ENCODE measurements at regions not wholly inside any gene's neighbourhood (a gene's known extent, or its start where the extent isn't known, plus 50 kb on each side); places are given as distances from the start of the nearest gene placed in this dataset.

- Mint-ChIP-seq H3K36me3 (ENCODE audit: low read depth) (no peaks in the 10 kb centered on the region), H3K4me1 (ENCODE audit: low read depth) (no peaks in the 10 kb centered on the region), H3K4me3 (no peak overlapping the region), H3K27me3 (ENCODE audit: insufficient read depth) (no peaks in the 10 kb centered on the region), H3K27ac (no peak overlapping the region), H3K9me3 (peaks cover 40% of the 10 kb centered on the region)
- no peak for TF ChIP-seq CTCF (IDR thresholded peaks at IDR 0.05)
- DNase-seq, result no peak
These were observed 640.2 kb downstream of the STK39 start for GRCh38 chr2:167607211-167607610.

- no peak for DNase-seq
- no peak for TF ChIP-seq CTCF (IDR thresholded peaks at IDR 0.05)
- Mint-ChIP-seq H3K36me3 (ENCODE audit: low read depth) (no peaks in the 10 kb centered on the region), H3K9me3 (peaks cover 48% of the 10 kb centered on the region), H3K4me3 (no peak overlapping the region), H3K27ac (no peak overlapping the region), H3K4me1 (ENCODE audit: low read depth) (no peaks in the 10 kb centered on the region), H3K27me3 (ENCODE audit: insufficient read depth) (no peaks in the 10 kb centered on the region)
These were observed 645.3 kb downstream of the STK39 start for GRCh38 chr2:167602122-167602521.

GRCh38 chr2:167599219-167599618 lies 648.2 kb downstream of the STK39 start:
- no peaks in the 10 kb centered on the region for H3K4me1 Mint-ChIP-seq (ENCODE audit: low read depth)
- no peak overlapping the region for H3K27ac Mint-ChIP-seq
- TF ChIP-seq CTCF (IDR thresholded peaks at IDR 0.05), result no peak
- no peak for DNase-seq
- no peaks in the 10 kb centered on the region for H3K27me3 Mint-ChIP-seq (ENCODE audit: insufficient read depth)
- H3K36me3 Mint-ChIP-seq (ENCODE audit: low read depth), result no peaks in the 10 kb centered on the region
- H3K4me3 Mint-ChIP-seq, result no peak overlapping the region
- H3K9me3 Mint-ChIP-seq, result peaks cover 56% of the 10 kb centered on the region

- peaks cover 45% of the 10 kb centered on the region for H3K9me3 Mint-ChIP-seq
- no peaks in the 10 kb centered on the region for H3K36me3 Mint-ChIP-seq (ENCODE audit: low read depth)
- no peak overlapping the region for H3K27ac Mint-ChIP-seq
- no peak for TF ChIP-seq CTCF (IDR thresholded peaks at IDR 0.05)
- H3K4me1 Mint-ChIP-seq (ENCODE audit: low read depth), result no peaks in the 10 kb centered on the region
- no peak for DNase-seq
- no peaks in the 10 kb centered on the region for H3K27me3 Mint-ChIP-seq (ENCODE audit: insufficient read depth)
- H3K4me3 Mint-ChIP-seq, result no peak overlapping the region
These were observed 651.4 kb downstream of the STK39 start for GRCh38 chr2:167595839-167596471.

GRCh38 chr2:167595021-167595420 lies 652.4 kb downstream of the STK39 start:
- no peak for DNase-seq
- Mint-ChIP-seq H3K27ac (no peak overlapping the region), H3K9me3 (peaks cover 46% of the 10 kb centered on the region), H3K4me3 (no peak overlapping the region), H3K27me3 (ENCODE audit: insufficient read depth) (no peaks in the 10 kb centered on the region), H3K36me3 (ENCODE audit: low read depth) (no peaks in the 10 kb centered on the region), H3K4me1 (ENCODE audit: low read depth) (no peaks in the 10 kb centered on the region)
- TF ChIP-seq CTCF (IDR thresholded peaks at IDR 0.05), result no peak

GRCh38 chr2:167592441-167592840 lies 655.0 kb downstream of the STK39 start:
- Mint-ChIP-seq H3K36me3 (ENCODE audit: low read depth) (no peaks in the 10 kb centered on the region), H3K4me3 (no peak overlapping the region), H3K9me3 (peaks cover 45% of the 10 kb centered on the region), H3K27ac (no peak overlapping the region), H3K4me1 (ENCODE audit: low read depth) (no peaks in the 10 kb centered on the region), H3K27me3 (ENCODE audit: insufficient read depth) (no peaks in the 10 kb centered on the region)
- no peak for TF ChIP-seq CTCF (IDR thresholded peaks at IDR 0.05)
- DNase-seq, result no peak

All from HFFc6 (cell line).